Skeletal muscle satellite cell (primary cell): ENCODE measurements at regions not wholly inside any gene's neighbourhood (a gene's known extent, or its start where the extent isn't known, plus 50 kb on each side); places are given as distances from the start of the nearest gene placed in this dataset.

Experiments
- H3K27me3 ChIP-seq: 2 replicates; pipeline ENCODE4 v1.7.0; 2013; ENCODE audit warnings: low read length; ENCODE audit not compliant: control insufficient read depth, insufficient read depth
- H3K36me3 ChIP-seq: 2 replicates; pipeline ENCODE4 v1.7.0; 2013; ENCODE audit warnings: mild to moderate bottlenecking, control low read depth, low read length; ENCODE audit not compliant: insufficient read depth
- H3K4me1 ChIP-seq: 2 replicates; pipeline ENCODE4 v1.7.0; 2013; ENCODE audit warnings: low read length; ENCODE audit not compliant: control insufficient read depth, insufficient read depth
- H3K4me2 ChIP-seq: 2 replicates; pipeline ENCODE4 v1.7.0; 2013; ENCODE audit warnings: mild to moderate bottlenecking, low read length
- H3K4me3 ChIP-seq: 2 replicates; pipeline ENCODE4 v1.7.0; 2013; ENCODE audit warnings: low read length
- H3K9ac ChIP-seq: 2 replicates; pipeline ENCODE4 v1.7.0; 2013; ENCODE audit warnings: mild to moderate bottlenecking, low read depth, low read length, moderate library complexity
- H3K9me3 ChIP-seq: replicated peaks from 2 replicates; pipeline ENCODE4 v1.7.0; 2013; ENCODE audit warnings: mild to moderate bottlenecking, control low read depth, low read length

GRCh38 chr2:200013906-200014305 is 58.5 kb downstream of the MAIP1 start:
- Histone ChIP-seq H3K27me3 (no peaks in the 10 kb centered on the region), H3K36me3 (no peaks in the 10 kb centered on the region), H3K9me3 (no peaks in the 10 kb centered on the region), H3K4me3 (no peak overlapping the region), H3K9ac (no peak overlapping the region), H3K4me1 (no peaks in the 10 kb centered on the region), H3K4me2 (no peak overlapping the region)

GRCh38 chr2:200021449-200022114 is 66.2 kb downstream of the MAIP1 start:
- Histone ChIP-seq H3K27me3 (no peaks in the 10 kb centered on the region), H3K36me3 (no peaks in the 10 kb centered on the region), H3K4me3 (no peak overlapping the region), H3K4me2 (no peak overlapping the region), H3K9me3 (no peaks in the 10 kb centered on the region), H3K4me1 (peaks cover 7% of the 10 kb centered on the region), H3K9ac (no peak overlapping the region)

- Histone ChIP-seq H3K4me2 (no peak overlapping the region), H3K4me1 (peaks cover 7% of the 10 kb centered on the region), H3K4me3 (no peak overlapping the region), H3K9ac (no peak overlapping the region), H3K9me3 (no peaks in the 10 kb centered on the region), H3K27me3 (no peaks in the 10 kb centered on the region), H3K36me3 (no peaks in the 10 kb centered on the region)
These were observed 67.1 kb downstream of the MAIP1 start for GRCh38 chr2:200022511-200022910.

GRCh38 chr2:200023570-200023969 is 68.2 kb downstream of the MAIP1 start:
- Histone ChIP-seq H3K36me3 (no peaks in the 10 kb centered on the region), H3K9ac (no peak overlapping the region), H3K4me3 (no peak overlapping the region), H3K4me1 (peaks cover 7% of the 10 kb centered on the region), H3K9me3 (no peaks in the 10 kb centered on the region), H3K27me3 (no peaks in the 10 kb centered on the region), H3K4me2 (no peak overlapping the region)

GRCh38 chr2:200025717-200026116 is 70.3 kb downstream of the MAIP1 start:
- Histone ChIP-seq H3K36me3 (no peaks in the 10 kb centered on the region), H3K4me2 (no peak overlapping the region), H3K9ac (no peak overlapping the region), H3K4me1 (peaks cover 7% of the 10 kb centered on the region), H3K9me3 (no peaks in the 10 kb centered on the region), H3K27me3 (no peaks in the 10 kb centered on the region), H3K4me3 (no peak overlapping the region)

- no peak overlapping the region for H3K9ac ChIP-seq
- no peak overlapping the region for H3K4me2 ChIP-seq
- no peaks in the 10 kb centered on the region for H3K9me3 ChIP-seq
- peaks cover 7% of the 10 kb centered on the region for H3K4me1 ChIP-seq
- H3K4me3 ChIP-seq, result no peak overlapping the region
- H3K36me3 ChIP-seq, result no peaks in the 10 kb centered on the region
- no peaks in the 10 kb centered on the region for H3K27me3 ChIP-seq
These were observed 71.2 kb downstream of the MAIP1 start for GRCh38 chr2:200026332-200027230.

GRCh38 chr2:200028998-200029397 is 73.6 kb downstream of the MAIP1 start:
- Histone ChIP-seq H3K9ac (no peak overlapping the region), H3K4me2 (no peak overlapping the region), H3K9me3 (no peaks in the 10 kb centered on the region), H3K36me3 (no peaks in the 10 kb centered on the region), H3K27me3 (no peaks in the 10 kb centered on the region), H3K4me1 (peaks cover 7% of the 10 kb centered on the region), H3K4me3 (no peak overlapping the region)

GRCh38 chr2:200032895-200033294 is 77.5 kb downstream of the MAIP1 start:
- H3K27me3 ChIP-seq, result no peaks in the 10 kb centered on the region
- no peak overlapping the region for H3K4me2 ChIP-seq
- H3K4me3 ChIP-seq, result no peak overlapping the region
- no peaks in the 10 kb centered on the region for H3K4me1 ChIP-seq
- no peaks in the 10 kb centered on the region for H3K36me3 ChIP-seq
- H3K9me3 ChIP-seq, result no peaks in the 10 kb centered on the region
- no peak overlapping the region for H3K9ac ChIP-seq

GRCh38 chr2:200033929-200034328 is 78.5 kb downstream of the MAIP1 start:
- no peaks in the 10 kb centered on the region for H3K9me3 ChIP-seq
- H3K4me2 ChIP-seq, result no peak overlapping the region
- no peak overlapping the region for H3K9ac ChIP-seq
- no peaks in the 10 kb centered on the region for H3K36me3 ChIP-seq
- no peaks in the 10 kb centered on the region for H3K4me1 ChIP-seq
- no peaks in the 10 kb centered on the region for H3K27me3 ChIP-seq
- H3K4me3 ChIP-seq, result no peak overlapping the region

GRCh38 chr2:200034816-200035215 is 79.4 kb downstream of the MAIP1 start:
- Histone ChIP-seq H3K27me3 (no peaks in the 10 kb centered on the region), H3K4me3 (no peak overlapping the region), H3K9ac (no peak overlapping the region), H3K9me3 (no peaks in the 10 kb centered on the region), H3K36me3 (no peaks in the 10 kb centered on the region), H3K4me2 (no peak overlapping the region), H3K4me1 (no peaks in the 10 kb centered on the region)

GRCh38 chr2:200039724-200040650 is 84.6 kb downstream of the MAIP1 start:
- Histone ChIP-seq H3K27me3 (no peaks in the 10 kb centered on the region), H3K36me3 (no peaks in the 10 kb centered on the region), H3K4me2 (no peak overlapping the region), H3K9ac (no peak overlapping the region), H3K4me3 (no peak overlapping the region), H3K9me3 (no peaks in the 10 kb centered on the region), H3K4me1 (peaks cover 9% of the 10 kb centered on the region)
